Activated CD4-positive, alpha-beta T cell treated with anti-CD3 and anti-CD28 coated beads, Interleukin-2, amount 50 U/mL, for 48 hours (primary cell): ENCODE measurements at regions not wholly inside any gene's neighbourhood (a gene's known extent, or its start where the extent isn't known, plus 50 kb on each side); places are given as distances from the start of the nearest gene placed in this dataset.
"Not testable (repeated sequence)": the region's sequence is repeated elsewhere in the genome, so short reads cannot be mapped to it uniquely, and the experiment has no call there.

Experiments
- DNase-seq, 2 experiments: peaks; one replicate each; pipeline ENCODE4 v3.0.0-alpha.2; 2020

DNA sequence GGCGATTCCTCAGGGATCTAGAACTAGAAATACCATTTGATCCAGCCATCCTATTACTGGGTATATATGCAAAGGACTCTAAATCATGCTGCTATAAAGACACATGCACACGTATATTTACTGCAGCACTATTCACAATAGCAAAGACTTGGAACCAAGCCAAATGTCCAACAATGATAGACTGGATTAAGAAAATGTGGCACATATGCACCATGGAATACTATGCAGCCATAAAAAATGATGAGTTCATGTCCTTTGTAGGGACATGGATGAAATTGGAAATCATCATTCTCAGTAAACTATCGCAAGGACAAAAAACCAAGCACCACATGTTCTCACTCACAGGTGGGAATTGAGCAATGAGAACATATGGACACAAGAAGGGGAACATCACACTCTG, 93.1 kb upstream of the NT5E start:
- DNase-seq: not testable (repeated sequence)

DNA sequence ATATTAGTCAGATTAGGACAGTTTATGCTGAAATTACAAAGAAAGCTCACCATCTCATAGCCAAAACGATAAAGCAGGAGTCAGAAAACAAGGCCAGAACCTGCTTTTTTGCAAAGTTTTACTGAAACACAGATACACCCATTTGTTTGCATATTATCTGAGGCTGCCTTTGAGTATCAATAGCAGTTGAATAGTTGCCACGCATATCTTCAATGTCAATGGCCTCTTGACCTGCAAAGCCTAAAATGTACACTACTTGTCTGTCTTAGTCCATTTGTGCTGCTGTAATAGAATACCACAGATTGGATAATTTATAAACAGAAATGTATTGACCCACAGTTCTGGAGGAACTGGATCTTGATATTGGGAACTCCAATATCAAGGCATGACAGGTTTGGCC, 94.1 kb upstream of the NT5E start:
- DNase-seq: no peak

DNA sequence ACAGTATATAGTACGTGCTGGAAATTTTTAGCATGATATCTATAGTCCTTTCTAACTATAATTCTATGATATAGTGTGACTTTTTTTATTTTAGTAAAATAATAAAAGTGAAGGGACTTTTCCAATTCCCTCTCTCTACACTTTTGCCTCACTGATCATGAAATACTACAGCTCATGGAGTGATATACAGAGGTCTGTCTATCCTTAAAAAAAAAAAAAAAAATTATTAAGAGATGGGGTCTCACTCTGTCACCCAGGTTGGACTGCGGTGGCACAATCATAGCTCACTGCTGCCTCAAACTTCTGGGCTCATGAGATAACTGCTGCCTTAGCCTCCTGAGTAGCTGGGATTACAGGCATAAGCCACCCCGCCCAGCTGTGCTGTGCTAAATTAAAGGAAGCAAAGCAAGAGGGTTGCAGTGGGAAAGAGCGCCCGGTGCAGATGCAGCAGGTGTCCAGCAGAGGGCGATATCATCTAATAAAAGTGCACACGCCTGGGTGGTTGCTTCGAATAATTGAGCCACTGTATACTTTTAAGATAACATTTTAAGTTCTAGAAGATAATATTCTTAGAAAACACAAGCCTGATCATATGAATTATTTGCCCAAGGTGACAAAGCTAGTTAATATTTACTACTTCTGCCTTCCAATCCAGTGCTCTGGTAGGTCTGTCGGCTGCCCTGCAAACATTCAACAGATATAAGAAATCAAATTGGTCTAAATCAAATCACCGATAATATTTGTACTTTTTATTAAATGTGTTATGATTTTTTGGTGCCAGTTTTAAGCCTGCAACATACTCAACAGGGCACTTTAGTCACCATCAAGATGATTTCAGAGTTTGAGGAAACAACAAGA, 94.9 kb upstream of the NT5E start:
- peak; percentile 55 to 59 for DNase-seq

DNA sequence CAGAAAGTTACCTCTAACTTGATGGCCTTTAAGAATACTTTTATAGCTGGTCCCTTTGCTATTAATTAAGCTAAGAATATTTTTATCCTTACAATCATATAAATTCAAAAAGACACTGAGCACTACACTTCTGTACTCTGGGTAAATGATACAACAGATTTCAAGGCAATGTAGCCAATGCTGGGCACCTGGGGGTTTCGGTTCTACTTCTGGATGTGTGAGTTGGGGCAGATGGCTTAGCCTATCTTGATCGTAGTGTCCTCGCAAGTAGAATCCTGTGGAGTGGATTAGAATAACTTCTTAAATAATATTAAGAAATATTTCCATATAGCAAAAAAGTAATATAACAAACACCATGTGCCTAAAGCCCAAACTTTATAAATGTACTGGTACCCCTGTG, 96.9 kb upstream of the NT5E start:
- DNase-seq: no peak

DNA sequence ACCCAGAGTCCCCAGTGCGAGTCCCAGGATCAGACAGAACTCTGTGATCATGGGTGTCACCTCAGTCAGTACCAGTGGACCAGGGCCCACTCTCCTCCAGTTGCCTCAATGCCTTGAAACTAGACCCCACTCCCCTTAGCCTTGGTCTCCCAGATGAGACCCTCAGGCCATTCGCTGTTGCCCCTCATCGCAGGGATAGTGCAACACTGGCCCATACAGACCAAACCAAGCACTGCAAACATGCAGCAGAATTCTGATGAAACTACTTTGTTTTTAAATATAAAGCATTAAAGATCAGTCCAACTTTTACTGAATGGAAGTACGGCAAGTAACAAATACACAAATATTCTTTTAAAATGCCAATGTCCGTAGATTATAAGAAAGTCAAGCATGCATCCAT, 101.2 kb upstream of the NT5E start:
- no peak for DNase-seq

DNA sequence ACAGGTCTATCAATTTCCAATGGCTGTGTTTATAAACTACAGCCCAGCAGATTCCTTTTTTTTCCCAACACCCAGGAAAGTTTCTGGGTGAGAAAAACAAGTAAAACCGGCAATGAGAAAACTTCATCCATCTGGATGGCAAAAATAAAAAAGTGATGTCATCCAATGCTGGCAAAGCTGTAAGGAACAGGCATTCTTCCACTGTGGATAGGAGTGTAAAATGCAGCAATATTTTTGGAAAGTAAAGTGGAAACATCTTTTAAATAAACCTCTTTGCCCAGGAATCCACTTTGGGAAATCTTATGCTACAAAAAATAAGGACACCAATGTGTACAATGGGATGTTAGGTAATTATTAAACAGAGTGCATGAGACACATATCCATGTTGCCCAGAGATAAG, 102.1 kb upstream of the NT5E start:
- DNase-seq: no peak

DNA sequence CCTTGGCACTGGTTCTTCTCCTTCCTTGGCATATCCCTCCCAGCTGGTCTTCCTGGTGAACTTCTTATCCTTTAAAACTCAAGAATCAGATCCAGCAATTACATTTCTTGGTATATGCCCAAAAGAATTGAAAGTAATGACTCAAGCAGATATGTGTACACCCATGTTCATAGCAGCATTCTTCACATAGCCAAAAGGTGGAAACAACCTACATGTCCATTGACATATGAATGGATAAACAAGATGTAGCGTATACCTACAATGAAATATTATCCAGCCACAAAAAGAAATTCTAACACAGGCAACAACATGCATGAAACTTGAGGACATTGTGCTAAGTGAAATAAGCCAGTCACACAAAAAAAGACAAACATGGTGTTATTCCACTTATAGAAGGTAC, 103.7 kb upstream of the NT5E start:
- DNase-seq: no peak

DNA sequence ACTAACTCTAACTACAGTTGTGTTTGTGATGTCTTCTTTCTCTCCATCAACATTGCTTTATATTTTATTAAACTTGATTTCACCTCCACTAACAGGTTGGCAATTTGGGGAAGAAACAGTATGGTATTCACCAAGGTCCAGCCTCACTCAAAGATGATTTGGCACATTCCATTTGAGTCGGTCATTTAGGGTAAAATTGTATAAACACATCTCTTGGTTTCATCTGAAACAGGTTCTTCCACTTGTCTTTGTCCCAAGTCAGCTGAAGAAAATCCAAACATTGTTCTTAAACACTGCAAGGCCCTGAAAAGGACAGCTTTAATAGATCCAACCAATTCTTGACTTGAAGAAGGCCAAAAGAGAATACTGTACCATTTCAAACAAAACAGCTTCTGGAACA, 104.9 kb upstream of the NT5E start:
- DNase-seq: no peak

DNA sequence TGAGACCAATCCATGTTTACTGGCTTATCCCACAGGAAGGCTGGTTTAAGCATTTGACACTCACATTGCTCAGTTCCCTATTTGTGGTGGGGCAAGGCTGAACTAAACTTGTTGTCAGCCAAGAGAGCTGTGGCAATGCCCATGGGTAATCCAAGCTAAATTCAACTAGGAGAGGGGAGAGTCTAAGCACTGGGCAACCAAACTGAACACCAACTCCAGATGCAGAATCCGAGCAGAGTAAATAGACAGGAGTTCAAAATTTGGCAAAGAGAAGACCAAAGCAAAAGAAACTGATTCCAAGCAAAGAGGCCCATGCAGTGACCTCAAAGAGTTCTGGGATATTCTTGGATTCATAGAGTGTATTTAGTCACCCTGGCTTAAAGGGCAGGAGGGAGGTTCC, 106.5 kb upstream of the NT5E start:
- DNase-seq: no peak

DNA sequence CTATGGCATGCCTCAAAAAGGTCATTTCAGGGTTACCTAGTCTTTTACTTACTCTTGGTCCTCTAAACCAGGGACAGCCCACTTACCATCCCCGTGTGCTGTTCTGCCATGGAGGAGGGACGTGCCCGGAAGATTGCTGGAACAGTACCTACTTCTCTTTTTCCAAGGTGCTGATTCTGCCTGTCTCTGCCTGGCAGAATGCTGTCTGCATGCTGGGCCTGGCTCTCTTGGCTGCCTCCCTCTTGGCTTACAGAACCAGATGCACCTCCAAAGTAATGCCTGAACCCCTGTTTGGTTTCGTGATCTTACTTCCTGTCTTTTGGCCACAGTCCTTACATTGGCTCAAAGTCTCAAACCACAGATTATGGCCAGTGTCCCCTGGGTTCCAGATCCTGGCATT, 120.7 kb upstream of the NT5E start:
- no peak for DNase-seq

DNA sequence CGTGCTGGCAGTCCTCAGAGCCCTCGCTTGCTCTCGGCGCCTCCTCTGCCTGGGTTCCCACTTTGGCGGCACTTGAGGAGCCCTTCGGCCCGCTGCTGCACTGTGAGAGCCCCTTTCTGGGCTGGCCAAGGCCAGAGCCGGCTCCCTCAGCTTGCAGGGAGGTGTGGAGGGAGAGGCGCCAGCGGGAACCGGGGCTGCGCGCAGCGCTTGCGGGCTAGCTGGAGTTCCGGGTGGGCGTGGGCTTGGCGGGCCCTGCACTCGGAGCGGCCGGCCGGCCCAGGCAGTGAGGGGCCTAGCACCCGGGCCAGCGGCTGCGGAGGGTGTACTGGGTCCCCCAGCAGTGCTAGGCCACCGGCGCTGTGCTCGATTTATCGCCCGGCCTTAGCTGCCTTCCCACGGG, 124.1 kb upstream of the NT5E start:
- not testable (repeated sequence) for DNase-seq

DNA sequence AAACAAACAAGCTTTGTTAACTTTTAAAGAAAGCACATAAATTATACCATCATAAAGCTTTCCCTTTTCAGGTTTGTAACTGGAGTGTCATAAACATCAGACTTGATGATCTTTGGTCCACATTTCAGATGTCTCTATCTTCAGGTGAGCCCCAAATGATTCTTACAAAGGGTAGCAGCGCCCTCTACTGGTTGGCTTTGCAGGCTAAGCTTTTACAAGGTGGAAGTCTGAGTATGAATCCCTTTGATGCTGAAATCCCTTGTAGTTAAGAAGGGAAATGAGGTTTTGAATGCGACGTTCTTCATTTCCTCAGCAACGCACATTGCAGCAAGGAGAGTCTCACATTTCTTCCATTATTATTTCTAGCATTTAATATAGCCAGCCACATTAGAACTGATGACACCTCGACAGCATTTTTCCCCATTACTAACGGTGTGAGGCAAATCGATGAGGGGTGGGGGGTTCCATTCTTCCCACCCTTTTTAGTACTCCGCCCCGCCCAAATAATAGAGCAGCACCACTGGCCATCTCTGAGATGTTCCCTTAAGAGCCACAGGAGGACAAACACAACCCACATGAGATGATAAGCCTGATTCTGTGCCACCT, 126.3 kb upstream of the NT5E start:
- peak; percentile 74 to 83 for DNase-seq

DNA sequence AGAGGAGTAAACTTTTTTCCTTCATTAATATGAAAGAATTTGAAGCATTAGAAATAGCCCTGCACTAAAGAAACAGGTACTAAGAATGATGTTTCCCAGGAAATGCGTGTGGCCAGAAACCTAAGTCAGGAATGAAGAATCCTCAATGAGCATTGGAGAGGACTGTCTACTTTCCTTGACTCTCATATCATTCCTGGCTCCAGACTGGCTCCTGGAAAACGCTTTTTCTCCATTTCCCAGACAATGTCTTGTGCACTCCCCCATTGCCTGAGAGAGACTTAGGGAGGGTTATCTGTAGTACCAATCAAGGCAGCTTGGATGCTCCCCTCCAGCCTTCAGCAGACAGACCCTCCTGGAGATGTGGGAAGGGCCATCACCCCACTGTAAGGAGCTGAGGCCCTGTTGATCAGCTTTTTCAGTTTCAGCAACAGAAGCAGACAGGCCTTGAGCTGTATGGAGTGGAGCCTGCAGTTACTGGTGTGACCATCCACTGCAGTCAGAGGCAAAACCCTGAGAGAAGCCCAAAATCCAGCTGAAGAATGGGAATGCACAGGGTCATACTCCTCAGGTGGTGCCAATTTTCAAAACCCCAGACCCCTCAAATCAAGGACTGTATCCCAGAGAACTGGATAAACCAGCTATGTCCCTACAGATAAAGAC, 127.3 kb upstream of the NT5E start:
- no peak for DNase-seq

DNA sequence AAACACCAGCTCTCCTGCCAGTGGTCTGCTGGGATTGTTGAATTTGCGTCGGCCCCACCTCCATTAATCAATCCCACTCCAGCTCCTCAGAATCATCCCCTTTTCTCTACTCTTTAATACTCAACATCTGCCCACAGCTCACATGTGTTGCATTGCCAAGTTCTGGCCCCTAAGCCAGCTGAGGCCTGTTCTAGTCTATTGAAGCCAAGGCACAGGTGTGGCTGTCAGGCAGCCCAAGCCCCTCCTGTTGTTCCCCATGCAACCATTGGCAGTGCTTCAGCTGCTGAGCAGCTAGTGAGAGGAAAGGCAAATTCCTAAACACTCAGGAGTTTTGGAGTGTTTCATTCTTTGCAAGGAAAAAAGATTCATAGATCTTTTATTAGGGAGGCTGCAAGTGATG, 128.0 kb upstream of the NT5E start:
- DNase-seq: no peak

DNA sequence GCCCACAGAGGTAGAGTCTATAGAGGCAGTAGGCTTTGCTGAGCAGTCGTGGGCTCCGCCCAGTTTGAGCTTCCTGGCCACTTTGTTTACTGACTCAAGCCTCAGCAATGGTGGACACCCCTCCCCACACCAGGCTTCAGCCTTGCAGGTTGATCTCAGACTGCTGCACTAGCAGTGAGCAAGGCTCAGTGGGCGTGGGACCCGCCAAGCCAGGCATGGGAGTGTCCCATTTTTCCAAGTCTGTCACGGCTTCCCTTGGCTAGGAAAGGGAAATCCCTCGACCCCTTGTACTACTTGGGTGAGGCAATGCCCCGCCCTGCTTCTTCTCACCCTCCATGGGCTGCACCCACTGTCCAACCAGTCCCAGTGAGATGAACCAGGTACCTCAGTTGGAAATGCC, 135.3 kb upstream of the NT5E start:
- no peak for DNase-seq

DNA sequence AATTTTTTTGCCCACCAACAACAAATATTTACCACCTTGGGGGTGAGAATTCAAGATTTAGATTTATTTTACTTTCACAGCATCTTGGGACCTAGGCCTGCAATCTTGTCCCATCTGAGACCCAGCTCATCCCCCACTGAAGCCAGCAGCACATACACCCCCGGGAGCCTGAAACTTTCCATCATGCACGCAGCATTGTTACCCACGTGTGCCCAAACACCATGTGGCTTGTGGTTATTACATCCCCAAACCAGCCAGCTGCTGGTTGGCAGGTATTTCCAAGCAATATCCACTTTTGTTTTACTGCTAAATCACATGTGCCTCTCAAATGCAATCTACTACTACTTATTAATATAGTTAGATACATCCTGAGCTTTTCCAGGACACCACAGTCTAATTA, 149.3 kb upstream of the NT5E start:
- no peak for DNase-seq

DNA sequence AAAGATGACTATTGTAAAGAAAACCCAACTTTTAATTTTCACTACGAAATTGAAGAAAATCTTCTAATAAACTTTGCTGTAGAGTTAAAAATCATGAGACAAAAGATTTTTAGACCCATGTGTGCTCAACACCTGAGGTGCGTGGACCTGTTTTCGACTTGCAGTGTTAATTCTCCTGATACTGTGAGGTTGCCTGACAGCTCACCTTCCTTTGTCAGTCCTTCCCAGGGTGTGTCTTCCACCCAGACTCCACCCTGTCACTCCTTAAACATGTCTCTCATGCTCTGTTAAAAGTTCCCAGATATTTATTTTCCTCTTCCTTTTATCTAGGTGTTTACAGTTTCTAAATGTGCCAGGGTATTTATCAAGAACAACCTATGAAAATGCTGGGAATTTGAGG, 151.3 kb upstream of the NT5E start:
- no peak for DNase-seq

DNA sequence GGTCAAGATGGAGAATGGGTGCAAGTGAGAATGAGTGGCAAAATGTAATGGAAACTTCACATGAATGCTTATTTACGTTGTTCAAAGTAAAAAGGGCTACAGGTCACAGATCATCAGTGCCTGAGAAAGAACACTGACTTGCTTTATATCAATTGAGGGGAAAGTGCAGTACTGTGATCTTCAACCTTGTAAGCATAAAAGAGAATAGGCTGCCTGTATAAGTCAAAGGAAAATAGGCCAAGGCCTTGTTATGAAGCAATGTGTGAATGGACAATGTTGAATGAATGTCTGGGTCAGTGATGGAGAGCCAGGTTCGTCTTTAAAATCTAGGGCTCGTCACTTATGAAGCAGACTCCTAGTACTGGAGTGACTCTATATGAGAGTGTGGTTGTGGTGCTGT, 158.6 kb upstream of the NT5E start:
- no peak for DNase-seq

DNA sequence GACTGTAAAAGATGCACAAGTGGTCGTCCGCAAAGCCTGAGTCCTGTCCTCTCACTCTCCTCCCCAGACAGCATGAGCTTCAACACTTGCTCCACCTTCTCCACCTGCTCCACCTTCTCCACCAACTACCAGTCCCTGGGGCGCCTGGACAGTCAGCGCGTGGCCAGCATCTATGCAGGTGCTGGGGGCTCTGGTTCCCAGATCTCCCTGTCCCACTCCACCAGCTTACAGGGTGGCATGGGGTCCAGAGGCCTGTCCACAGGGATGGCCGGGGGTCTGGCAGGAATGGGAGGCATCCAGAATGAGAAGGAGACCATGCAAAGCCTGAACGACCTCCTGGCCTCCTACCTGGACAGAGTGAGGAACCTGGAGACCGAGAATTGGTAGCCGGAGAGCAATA, 162.2 kb upstream of the NT5E start:
- no peak for DNase-seq

DNA sequence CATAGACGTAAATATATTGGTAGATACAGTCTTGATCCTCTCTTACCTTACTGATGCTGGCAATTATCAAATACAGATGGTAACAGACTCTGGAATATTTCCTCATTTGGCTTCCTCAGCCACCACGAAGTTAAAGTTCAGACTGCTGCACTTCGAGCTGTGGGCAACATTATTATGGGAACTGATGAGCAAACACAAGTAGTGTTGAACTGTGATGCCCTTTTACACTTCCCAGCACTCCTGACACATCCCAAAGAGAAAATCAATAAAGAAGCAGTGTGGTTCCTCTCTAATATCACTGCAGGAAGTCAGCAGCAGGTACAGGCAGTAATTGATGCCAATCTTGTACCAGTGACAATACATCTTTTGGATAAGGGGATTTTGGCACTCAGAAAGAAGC, 162.7 kb upstream of the NT5E start:
- no peak for DNase-seq

DNA sequence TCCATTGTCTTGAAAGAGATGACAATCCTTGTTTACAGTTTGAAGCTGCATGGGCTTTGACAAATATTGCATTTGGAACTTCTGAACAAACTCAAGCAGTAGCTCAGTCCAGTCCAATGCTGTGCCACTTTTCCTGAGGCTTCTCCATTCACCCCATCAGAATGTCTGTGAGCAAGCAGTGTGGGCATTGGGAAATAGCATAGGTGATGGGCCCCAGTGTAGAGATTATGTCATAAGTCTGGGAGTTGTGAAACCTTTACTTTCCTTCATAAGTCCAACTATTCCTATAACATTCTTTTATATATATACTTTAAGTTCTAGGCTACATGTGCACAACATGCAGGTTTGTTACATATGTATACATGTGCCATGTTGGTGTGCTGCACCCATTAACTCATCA, 163.4 kb upstream of the NT5E start:
- not testable (repeated sequence) for DNase-seq

DNA sequence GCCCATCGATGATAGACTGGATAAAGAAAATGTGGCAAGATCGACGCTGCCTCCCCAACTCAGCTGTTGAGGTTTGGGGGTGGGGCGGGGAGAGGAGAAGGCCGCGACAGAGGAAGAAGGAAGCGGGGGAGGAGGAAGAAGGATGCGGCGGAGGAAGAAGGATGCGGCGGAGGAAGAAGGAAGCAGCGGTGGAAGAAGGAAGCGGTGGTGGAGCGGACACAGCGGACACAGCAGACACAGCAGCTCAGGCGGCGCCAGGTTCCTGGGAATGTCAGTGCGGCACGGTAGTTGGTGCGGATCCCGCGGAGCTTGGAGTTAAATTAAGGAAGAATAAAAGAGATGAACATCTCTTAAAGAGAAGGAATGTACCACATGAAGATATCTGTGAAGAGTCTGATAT, 163.9 kb upstream of the NT5E start:
- no peak for DNase-seq

DNA sequence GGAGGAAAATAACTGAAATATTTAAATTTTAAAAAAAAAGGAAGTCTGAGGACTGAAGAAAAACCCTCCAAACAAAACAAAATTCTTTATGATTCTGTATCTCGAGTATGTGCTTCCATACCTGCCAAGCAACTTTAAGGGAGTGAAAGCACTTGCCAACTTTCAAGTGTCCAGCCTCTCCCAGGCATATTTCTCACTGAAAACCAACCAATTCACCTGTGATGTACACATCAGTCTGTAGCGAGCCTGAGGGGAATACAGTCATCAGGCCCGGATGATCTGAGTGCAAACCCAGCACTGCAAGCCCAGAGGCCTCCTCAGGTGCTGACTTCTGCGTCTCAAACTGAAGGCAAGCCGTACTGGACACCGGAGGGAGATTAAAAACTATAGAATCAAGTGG, 164.8 kb upstream of the NT5E start:
- DNase-seq: no peak

DNA sequence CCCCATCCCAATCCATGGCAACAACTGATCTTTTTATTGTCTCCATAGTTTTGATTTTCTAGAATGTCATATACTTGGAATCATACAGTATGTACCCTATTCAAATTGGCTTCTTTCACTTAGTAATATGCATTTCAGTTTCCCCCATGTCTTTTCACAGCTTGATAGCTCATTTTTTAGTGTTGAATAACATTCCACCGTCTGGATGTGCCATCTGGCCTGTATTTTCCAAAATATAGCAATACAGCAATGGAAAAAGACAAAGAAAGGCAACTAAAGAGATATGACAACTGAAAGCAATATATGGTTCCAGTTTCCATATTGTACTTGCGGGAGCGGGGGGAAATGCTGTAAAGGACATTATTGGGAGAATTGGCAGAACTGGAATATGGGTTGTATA, 166.4 kb upstream of the NT5E start:
- no peak for DNase-seq
